Neuronal stem cell (in vitro differentiated cells): ENCODE measurements at regions not wholly inside any gene's neighbourhood (a gene's known extent, or its start where the extent isn't known, plus 50 kb on each side); places are given as distances from the start of the nearest gene placed in this dataset.

Experiments used
- DNase-seq: peaks from one replicate; pipeline ENCODE4 v3.0.0-alpha.2; 2013; ENCODE audit warnings: low spot score
- H2AFZ ChIP-seq: one replicate; pipeline ENCODE4 v1.6.1; 2013; ENCODE audit warnings: mild to moderate bottlenecking, low read length, inconsistent platforms
- H2AK5ac ChIP-seq: 2 replicates; pipeline ENCODE4 v1.6.1; 2013; ENCODE audit warnings: low read depth, mild to moderate bottlenecking, inconsistent platforms, low read length, moderate library complexity, mixed read lengths
- H2BK120ac ChIP-seq: 2 replicates; pipeline ENCODE4 v1.6.1; 2013; ENCODE audit warnings: low read depth, mild to moderate bottlenecking, inconsistent platforms, low read length, moderate library complexity, mixed read lengths
- H2BK12ac ChIP-seq: one replicate; pipeline ENCODE4 v1.6.1; 2013; ENCODE audit warnings: low read length, inconsistent platforms
- H2BK15ac ChIP-seq: 2 replicates; pipeline ENCODE4 v1.6.1; 2013; ENCODE audit warnings: mild to moderate bottlenecking, low read length, inconsistent platforms, mixed read lengths
- H2BK5ac ChIP-seq: one replicate; pipeline ENCODE4 v1.6.1; 2013; ENCODE audit warnings: inconsistent platforms, mild to moderate bottlenecking, low read length, moderate library complexity
- H3K14ac ChIP-seq: one replicate; pipeline ENCODE4 v1.6.1; 2013; ENCODE audit warnings: low read length, inconsistent platforms
- H3K18ac ChIP-seq: 2 replicates; pipeline ENCODE4 v1.6.1; 2013; ENCODE audit warnings: low read length, inconsistent platforms
- H3K23ac ChIP-seq: 2 replicates; pipeline ENCODE4 v1.6.1; 2013; ENCODE audit warnings: low read depth, mild to moderate bottlenecking, mixed read lengths, low read length, inconsistent platforms; ENCODE audit not compliant: poor library complexity
- H3K27ac ChIP-seq: replicated peaks from 3 replicates; pipeline ENCODE4 v1.5.1; 2013; ENCODE audit warnings: low read length, inconsistent platforms
- H3K27me3 ChIP-seq, 3 experiments: 2 replicates each; pipeline ENCODE4 v1.6.1; 2013; ENCODE audit warnings: low read length in 3 of 3, mild to moderate bottlenecking in 2 of 3, inconsistent platforms in 1 of 3, low read depth in 1 of 3, mixed read lengths in 1 of 3, moderate library complexity in 1 of 3; ENCODE audit not compliant: control insufficient read depth in 3 of 3, insufficient read depth in 3 of 3
- H3K36me3 ChIP-seq, 2 donors: replicated peaks in 1 of 2; 2 replicates each; pipeline ENCODE4 v1.6.1; 2013; ENCODE audit warnings: low read length in 2 of 2; ENCODE audit not compliant: control insufficient read depth in 2 of 2, insufficient read depth in 2 of 2
- H3K4ac ChIP-seq: 2 replicates; pipeline ENCODE4 v1.6.1; 2013; ENCODE audit warnings: inconsistent platforms, mild to moderate bottlenecking, low read length, moderate library complexity
- H3K4me1 ChIP-seq, 2 donors: 1 replicate in 1 of 2; 2 replicates in 1 of 2; pipeline ENCODE4 v1.6.1; 2013; ENCODE audit warnings: low read length in 2 of 2, low read depth in 1 of 2; ENCODE audit not compliant: control insufficient read depth in 2 of 2, insufficient read depth in 1 of 2
- H3K4me2 ChIP-seq: one replicate; pipeline ENCODE4 v1.6.1; 2013; ENCODE audit warnings: mild to moderate bottlenecking, low read length, inconsistent platforms; ENCODE audit not compliant: insufficient read depth, poor library complexity, severe bottlenecking
- H3K4me3 ChIP-seq, 2 donors: 2 replicates each; pipeline ENCODE4 v1.5.1; 2013; ENCODE audit warnings: low read length in 2 of 2, mild to moderate bottlenecking in 2 of 2, inconsistent platforms in 1 of 2, moderate library complexity in 1 of 2
- H3K79me1 ChIP-seq: one replicate; pipeline ENCODE4 v1.6.1; 2013; ENCODE audit warnings: low read depth, mild to moderate bottlenecking, inconsistent platforms, low read length, moderate library complexity
- H3K9ac ChIP-seq: one replicate; pipeline ENCODE4 v1.6.1; 2013; ENCODE audit warnings: mild to moderate bottlenecking, low read depth, low read length, inconsistent platforms; ENCODE audit not compliant: poor library complexity
- H3K9me3 ChIP-seq, 2 donors: replicated peaks in 1 of 2; 2 replicates each; pipeline versions ENCODE3 to v1.6.1; 2013; ENCODE audit warnings: low read length in 2 of 2, mild to moderate bottlenecking in 2 of 2, inconsistent platforms in 1 of 2, low read depth in 1 of 2, mixed read lengths in 1 of 2, moderate library complexity in 1 of 2; ENCODE audit not compliant: control insufficient read depth in 2 of 2, insufficient read depth in 1 of 2
- H4K8ac ChIP-seq: one replicate; pipeline ENCODE4 v1.6.1; 2013; ENCODE audit warnings: low read depth, mild to moderate bottlenecking, inconsistent platforms, low read length, moderate library complexity
- H4K91ac ChIP-seq: one replicate; pipeline ENCODE4 v1.6.1; 2013; ENCODE audit warnings: low read length, low read depth, mild to moderate bottlenecking, inconsistent platforms; ENCODE audit not compliant: poor library complexity
- WGBS, 2 donors: extraction: QIAGEN DNeasy Blood & Tissue Kit; methylation state at CpG; one replicate each; pipeline ENCODE4 v1.1.7; 2013; ENCODE audit warnings: missing lambda C conversion rate in 2 of 2, mixed read lengths in 1 of 2; ENCODE audit not compliant: insufficient read length in 2 of 2, insufficient replicate concordance in 1 of 2; ENCODE audit errors: extremely low coverage in 2 of 2; 5-methylcytosine and 5-hydroxymethylcytosine counted together

DNA sequence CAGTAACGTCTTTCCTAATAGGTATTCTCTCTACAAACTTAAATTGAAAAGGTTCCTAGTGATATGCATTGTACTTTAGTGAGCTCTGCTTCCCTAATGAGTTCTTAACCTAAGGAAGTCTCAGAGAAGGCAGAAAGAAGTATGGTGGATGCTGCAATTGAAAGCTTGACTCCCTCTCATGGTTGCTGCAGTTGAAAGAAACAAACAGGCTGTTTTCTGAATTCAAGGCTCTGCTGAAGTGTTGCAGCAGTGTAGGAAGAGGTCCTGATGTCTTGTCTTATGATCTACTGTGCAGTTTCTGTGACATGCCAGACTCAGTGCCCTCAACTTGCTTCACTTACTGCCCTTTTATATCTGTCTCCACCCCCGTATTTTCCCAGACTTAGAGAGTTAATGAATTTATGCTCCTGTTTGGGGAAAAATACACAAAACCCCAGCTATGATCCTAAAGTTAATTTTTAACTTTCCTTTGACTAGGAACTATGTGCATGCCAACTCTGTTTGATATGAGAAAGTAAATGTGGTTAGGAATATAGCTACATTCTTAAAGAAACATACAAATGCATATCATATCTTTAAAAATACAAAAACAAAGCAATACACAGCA is 655.3 kb upstream of the FAM98A start:
- Histone ChIP-seq H3K4ac (no peak overlapping the region), H3K18ac (no peak overlapping the region), H2BK15ac (no peak overlapping the region), H4K8ac (no peak overlapping the region), H2AFZ (no peak overlapping the region), H3K79me1 (no peaks in the 10 kb centered on the region), H2BK5ac (no peak overlapping the region), H3K36me3 (no peaks in the 10 kb centered on the region), H2BK120ac (no peak overlapping the region), H3K4me2 (no peak overlapping the region), H3K27ac (no peak overlapping the region), H3K9me3 (no peaks in the 10 kb centered on the region), H2AK5ac (no peak overlapping the region), H3K14ac (no peak overlapping the region), H2BK12ac (no peak overlapping the region), H3K4me1 (no peaks in the 10 kb centered on the region), H3K9ac (no peak overlapping the region), H3K23ac (no peak overlapping the region), H4K91ac (no peak overlapping the region), H3K27me3 (no peaks in the 10 kb centered on the region), H3K4me3 (no peak overlapping the region)
- no peak for DNase-seq
- WGBS, 2 donors, result no CpG with 5 or more reads among the region's 2 CpGs

DNA sequence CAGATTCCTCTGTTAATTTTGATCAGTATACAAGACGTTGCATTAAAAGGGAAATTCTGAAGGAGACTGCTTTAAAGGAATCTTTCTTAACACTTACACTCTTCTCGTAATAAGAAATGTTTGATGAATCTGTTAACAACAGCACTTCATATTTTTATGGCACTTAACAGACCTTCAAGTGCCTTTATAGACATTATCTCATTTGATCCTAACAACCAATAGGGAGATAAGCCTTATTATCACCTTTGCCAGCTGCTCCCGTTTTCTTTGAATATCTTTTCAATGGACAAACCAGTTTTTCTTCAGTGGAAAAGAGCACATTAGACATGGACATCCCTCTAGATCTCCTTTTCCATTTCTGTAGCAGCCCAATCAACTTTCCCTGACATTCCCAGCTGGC is 653.0 kb upstream of the FAM98A start:
- no peak for DNase-seq
- H3K9ac ChIP-seq, result no peak overlapping the region
- no peak overlapping the region for H4K91ac ChIP-seq
- H2BK12ac ChIP-seq, result no peak overlapping the region
- H3K4me2 ChIP-seq, result no peak overlapping the region
- no peaks in the 10 kb centered on the region for H3K4me1 ChIP-seq
- no peak overlapping the region for H4K8ac ChIP-seq
- no peak overlapping the region for H2BK15ac ChIP-seq
- H3K79me1 ChIP-seq, result no peaks in the 10 kb centered on the region
- WGBS, 2 donors, result no CpG with 5 or more reads among the region's 3 CpGs
- H3K27ac ChIP-seq, result no peak overlapping the region
- no peak overlapping the region for H3K23ac ChIP-seq
- no peak overlapping the region for H2AFZ ChIP-seq
- no peak overlapping the region for H2BK120ac ChIP-seq
- H3K18ac ChIP-seq, result no peak overlapping the region
- H3K9me3 ChIP-seq, result no peaks in the 10 kb centered on the region
- no peak overlapping the region for H3K4ac ChIP-seq
- no peak overlapping the region for H3K14ac ChIP-seq
- no peaks in the 10 kb centered on the region for H3K27me3 ChIP-seq
- no peak overlapping the region for H2BK5ac ChIP-seq
- H3K4me3 ChIP-seq, result no peak overlapping the region
- H3K36me3 ChIP-seq, result no peaks in the 10 kb centered on the region
- no peak overlapping the region for H2AK5ac ChIP-seq

GRCh38 chr2:34251578-34251977 is 652.5 kb upstream of the FAM98A start:
- Histone ChIP-seq H3K79me1 (no peaks in the 10 kb centered on the region), H2BK5ac (no peak overlapping the region), H3K9ac (no peak overlapping the region), H3K4me2 (no peak overlapping the region), H4K8ac (no peak overlapping the region), H3K18ac (no peak overlapping the region), H3K27me3 (no peaks in the 10 kb centered on the region), H3K4me3 (no peak overlapping the region), H3K23ac (no peak overlapping the region), H3K27ac (no peak overlapping the region), H2BK12ac (no peak overlapping the region), H2BK120ac (no peak overlapping the region), H4K91ac (no peak overlapping the region), H3K14ac (no peak overlapping the region), H3K4ac (no peak overlapping the region), H2AFZ (no peak overlapping the region), H2AK5ac (no peak overlapping the region), H2BK15ac (no peak overlapping the region), H3K9me3 (no peaks in the 10 kb centered on the region), H3K36me3 (no peaks in the 10 kb centered on the region), H3K4me1 (no peaks in the 10 kb centered on the region)
- DNase-seq, result no peak

- Histone ChIP-seq H3K4me1 (peaks cover 0 to 1% of the 10 kb centered on the region in 2 donors), H3K4me3 (no peak overlapping the region), H3K18ac (no peak overlapping the region), H3K27ac (no peak overlapping the region), H3K9me3 (peaks cover 0 to 2% of the 10 kb centered on the region in 2 donors), H2BK12ac (no peak overlapping the region), H4K91ac (no peak overlapping the region), H4K8ac (no peak overlapping the region), H2AK5ac (no peak overlapping the region), H3K79me1 (no peaks in the 10 kb centered on the region), H2BK120ac (no peak overlapping the region), H3K36me3 (no peaks in the 10 kb centered on the region), H3K23ac (no peak overlapping the region), H2AFZ (no peak overlapping the region), H2BK15ac (no peak overlapping the region), H3K27me3 (no peaks in the 10 kb centered on the region), H3K14ac (no peak overlapping the region), H3K4ac (no peak overlapping the region), H3K4me2 (no peak overlapping the region), H2BK5ac (no peak overlapping the region), H3K9ac (no peak overlapping the region)
- no CpG with 5 or more reads among the region's 3 CpGs for WGBS, 2 donors
- no peak for DNase-seq
Observed at GRCh38 chr2:34244195-34244594, 645.1 kb upstream of the FAM98A start.
